ENCODE measurements at regions not wholly inside any gene's neighbourhood (a gene's known extent, or its start where the extent isn't known, plus 50 kb on each side); places are given as distances from the start of the nearest gene placed in this dataset.

- Histone ChIP-seq H3K9me3 (ENCODE audit: control insufficient read depth in 2 of 2, insufficient read depth in 1 of 2, low read depth in 1 of 2, low read length in 1 of 2) (no peaks in the 10 kb centered on the region), H3K36me3 (ENCODE audit: control insufficient read depth in 3 of 3, insufficient read depth in 2 of 3, low read depth in 1 of 3, low read length in 3 of 3) (no peaks in the 10 kb centered on the region), H3K4me3 (ENCODE audit: low read depth in 1 of 3, low read length in 3 of 3) (no peak overlapping the region), H3K27ac (ENCODE audit: low read depth in 1 of 3, low read length in 2 of 3) (no peak overlapping the region), H3K4me1 (ENCODE audit: control insufficient read depth in 3 of 3, insufficient read depth in 2 of 3, low read depth in 1 of 3, low read length in 2 of 3) (no peaks in the 10 kb centered on the region), H3K27me3 (ENCODE audit: control insufficient read depth in 3 of 3, insufficient read depth in 3 of 3, low read length in 3 of 3) (no peaks in the 10 kb centered on the region)
- WGBS, 3 donors: 87 to 91% (median 88%) methylated on average over 5 of the region's 5 CpGs
- no peak for DNase-seq
- FAIRE-seq: no peak
Measured at GRCh38 chr14:66065188-66065587, 421.0 kb upstream of the CCDC196 start.

GRCh38 chr14:66066981-66067776 is 419.0 kb upstream of the CCDC196 start:
- Histone ChIP-seq H3K27me3 (ENCODE audit: control insufficient read depth in 3 of 3, insufficient read depth in 3 of 3, low read length in 3 of 3) (no peaks in the 10 kb centered on the region), H3K27ac (ENCODE audit: low read depth in 1 of 3, low read length in 2 of 3) (no peak overlapping the region), H3K9me3 (ENCODE audit: control insufficient read depth in 2 of 2, insufficient read depth in 1 of 2, low read depth in 1 of 2, low read length in 1 of 2) (no peaks in the 10 kb centered on the region), H3K36me3 (ENCODE audit: control insufficient read depth in 3 of 3, insufficient read depth in 2 of 3, low read depth in 1 of 3, low read length in 3 of 3) (no peaks in the 10 kb centered on the region), H3K4me3 (ENCODE audit: low read depth in 1 of 3, low read length in 3 of 3) (no peak overlapping the region), H3K4me1 (ENCODE audit: control insufficient read depth in 3 of 3, insufficient read depth in 2 of 3, low read depth in 1 of 3, low read length in 2 of 3) (no peaks in the 10 kb centered on the region)
- WGBS, 3 donors: 87 to 89% (median 87%) methylated on average over 9 of the region's 9 CpGs
- DNase-seq (no peak), FAIRE-seq (no peak)

GRCh38 chr14:66069036-66069435 is 417.1 kb upstream of the CCDC196 start:
- Histone ChIP-seq H3K4me3 (ENCODE audit: low read depth in 1 of 3, low read length in 3 of 3) (no peak overlapping the region), H3K4me1 (ENCODE audit: control insufficient read depth in 3 of 3, insufficient read depth in 2 of 3, low read depth in 1 of 3, low read length in 2 of 3) (no peaks in the 10 kb centered on the region), H3K36me3 (ENCODE audit: control insufficient read depth in 3 of 3, insufficient read depth in 2 of 3, low read depth in 1 of 3, low read length in 3 of 3) (no peaks in the 10 kb centered on the region), H3K27me3 (ENCODE audit: control insufficient read depth in 3 of 3, insufficient read depth in 3 of 3, low read length in 3 of 3) (no peaks in the 10 kb centered on the region), H3K27ac (ENCODE audit: low read depth in 1 of 3, low read length in 2 of 3) (no peak overlapping the region), H3K9me3 (ENCODE audit: control insufficient read depth in 2 of 2, insufficient read depth in 1 of 2, low read depth in 1 of 2, low read length in 1 of 2) (no peaks in the 10 kb centered on the region)
- 93 to 100% (median 96%) methylated on average over 2 of the region's 2 CpGs for WGBS, 3 donors
- FAIRE-seq (no peak), DNase-seq (no peak)

GRCh38 chr14:66069830-66070541 is 416.2 kb upstream of the CCDC196 start:
- Histone ChIP-seq H3K27ac (ENCODE audit: low read depth in 1 of 3, low read length in 2 of 3) (no peak overlapping the region), H3K36me3 (ENCODE audit: control insufficient read depth in 3 of 3, insufficient read depth in 2 of 3, low read depth in 1 of 3, low read length in 3 of 3) (no peaks in the 10 kb centered on the region), H3K27me3 (ENCODE audit: control insufficient read depth in 3 of 3, insufficient read depth in 3 of 3, low read length in 3 of 3) (no peaks in the 10 kb centered on the region), H3K4me3 (ENCODE audit: low read depth in 1 of 3, low read length in 3 of 3) (no peak overlapping the region), H3K4me1 (ENCODE audit: control insufficient read depth in 3 of 3, insufficient read depth in 2 of 3, low read depth in 1 of 3, low read length in 2 of 3) (no peaks in the 10 kb centered on the region), H3K9me3 (ENCODE audit: control insufficient read depth in 2 of 2, insufficient read depth in 1 of 2, low read depth in 1 of 2, low read length in 1 of 2) (no peaks in the 10 kb centered on the region)
- DNase-seq: no peak
- WGBS, 3 donors: 74 to 86% (median 84%) methylated on average over 7 of the region's 7 CpGs
- no peak for FAIRE-seq

GRCh38 chr14:66070542-66071319 is 415.4 kb upstream of the CCDC196 start:
- no peaks in the 10 kb centered on the region for H3K4me1 ChIP-seq (ENCODE audit: control insufficient read depth in 3 of 3, insufficient read depth in 2 of 3, low read depth in 1 of 3, low read length in 2 of 3)
- no peak overlapping the region for H3K4me3 ChIP-seq (ENCODE audit: low read depth in 1 of 3, low read length in 3 of 3)
- no peak overlapping the region for H3K27ac ChIP-seq (ENCODE audit: low read depth in 1 of 3, low read length in 2 of 3)
- peak; percentile 40 to 61 for DNase-seq
- H3K36me3 ChIP-seq (ENCODE audit: control insufficient read depth in 3 of 3, insufficient read depth in 2 of 3, low read depth in 1 of 3, low read length in 3 of 3): no peaks in the 10 kb centered on the region
- FAIRE-seq: no peak
- no peaks in the 10 kb centered on the region for H3K9me3 ChIP-seq (ENCODE audit: control insufficient read depth in 2 of 2, insufficient read depth in 1 of 2, low read depth in 1 of 2, low read length in 1 of 2)
- 38 to 57% (median 51%) methylated on average over 12 of the region's 12 CpGs for WGBS, 3 donors
- H3K27me3 ChIP-seq (ENCODE audit: control insufficient read depth in 3 of 3, insufficient read depth in 3 of 3, low read length in 3 of 3): no peaks in the 10 kb centered on the region

- no peaks in the 10 kb centered on the region for H3K36me3 ChIP-seq (ENCODE audit: control insufficient read depth in 3 of 3, insufficient read depth in 2 of 3, low read depth in 1 of 3, low read length in 3 of 3)
- H3K4me3 ChIP-seq (ENCODE audit: low read depth in 1 of 3, low read length in 3 of 3): no peak overlapping the region
- WGBS, 3 donors: 85 to 89% (median 87%) methylated on average over 5 of the region's 5 CpGs
- H3K27me3 ChIP-seq (ENCODE audit: control insufficient read depth in 3 of 3, insufficient read depth in 3 of 3, low read length in 3 of 3): no peaks in the 10 kb centered on the region
- H3K9me3 ChIP-seq (ENCODE audit: control insufficient read depth in 2 of 2, insufficient read depth in 1 of 2, low read depth in 1 of 2, low read length in 1 of 2): no peaks in the 10 kb centered on the region
- no peaks in the 10 kb centered on the region for H3K4me1 ChIP-seq (ENCODE audit: control insufficient read depth in 3 of 3, insufficient read depth in 2 of 3, low read depth in 1 of 3, low read length in 2 of 3)
- DNase-seq: no peak
- no peak for FAIRE-seq
- H3K27ac ChIP-seq (ENCODE audit: low read depth in 1 of 3, low read length in 2 of 3): no peak overlapping the region
Measured at GRCh38 chr14:66072190-66073084, 413.7 kb upstream of the CCDC196 start.

- no peak for DNase-seq
- Histone ChIP-seq H3K4me3 (ENCODE audit: low read depth in 1 of 3, low read length in 3 of 3) (no peak overlapping the region), H3K36me3 (ENCODE audit: control insufficient read depth in 3 of 3, insufficient read depth in 2 of 3, low read depth in 1 of 3, low read length in 3 of 3) (no peaks in the 10 kb centered on the region), H3K4me1 (ENCODE audit: control insufficient read depth in 3 of 3, insufficient read depth in 2 of 3, low read depth in 1 of 3, low read length in 2 of 3) (no peaks in the 10 kb centered on the region), H3K9me3 (ENCODE audit: control insufficient read depth in 2 of 2, insufficient read depth in 1 of 2, low read depth in 1 of 2, low read length in 1 of 2) (no peaks in the 10 kb centered on the region), H3K27me3 (ENCODE audit: control insufficient read depth in 3 of 3, insufficient read depth in 3 of 3, low read length in 3 of 3) (no peaks in the 10 kb centered on the region), H3K27ac (ENCODE audit: low read depth in 1 of 3, low read length in 2 of 3) (no peak overlapping the region)
- FAIRE-seq: no peak
- WGBS, 3 donors: 87 to 93% (median 89%) methylated on average over 4 of the region's 4 CpGs
Measured at GRCh38 chr14:66074537-66074936, 411.6 kb upstream of the CCDC196 start.

GRCh38 chr14:66076176-66076575 is 410.0 kb upstream of the CCDC196 start:
- FAIRE-seq: no peak
- 75 to 90% (median 87%) methylated on average over 3 of the region's 3 CpGs for WGBS, 3 donors
- no peak for DNase-seq
- H3K36me3 ChIP-seq (ENCODE audit: control insufficient read depth in 3 of 3, insufficient read depth in 2 of 3, low read depth in 1 of 3, low read length in 3 of 3): no peaks in the 10 kb centered on the region
- H3K4me1 ChIP-seq (ENCODE audit: control insufficient read depth in 3 of 3, insufficient read depth in 2 of 3, low read depth in 1 of 3, low read length in 2 of 3): no peaks in the 10 kb centered on the region
- H3K9me3 ChIP-seq (ENCODE audit: control insufficient read depth in 2 of 2, insufficient read depth in 1 of 2, low read depth in 1 of 2, low read length in 1 of 2): no peaks in the 10 kb centered on the region
- H3K27me3 ChIP-seq (ENCODE audit: control insufficient read depth in 3 of 3, insufficient read depth in 3 of 3, low read length in 3 of 3): no peaks in the 10 kb centered on the region
- no peak overlapping the region for H3K4me3 ChIP-seq (ENCODE audit: low read depth in 1 of 3, low read length in 3 of 3)
- H3K27ac ChIP-seq (ENCODE audit: low read depth in 1 of 3, low read length in 2 of 3): no peak overlapping the region
